GM12892 (cell line): ENCODE measurements at regions not wholly inside any gene's neighbourhood (a gene's known extent, or its start where the extent isn't known, plus 50 kb on each side); places are given as distances from the start of the nearest gene placed in this dataset.

Source experiments
- POLR2A ChIP-seq: IDR thresholded peaks from 2 replicates; pipeline ENCODE4 v1.6.1; 2011; ENCODE audit warnings: low read depth, low read length, control low read depth
- POLR2AphosphoS5 ChIP-seq: IDR thresholded peaks from 2 replicates; pipeline ENCODE4 v1.6.1; 2011; ENCODE audit warnings: low read depth, low read length, control low read depth
- TAF1 ChIP-seq: IDR thresholded peaks from 2 replicates; pipeline ENCODE4 v1.6.1; 2011; ENCODE audit warnings: low read depth, mild to moderate bottlenecking, control low read depth, low read length, borderline replicate concordance

DNA sequence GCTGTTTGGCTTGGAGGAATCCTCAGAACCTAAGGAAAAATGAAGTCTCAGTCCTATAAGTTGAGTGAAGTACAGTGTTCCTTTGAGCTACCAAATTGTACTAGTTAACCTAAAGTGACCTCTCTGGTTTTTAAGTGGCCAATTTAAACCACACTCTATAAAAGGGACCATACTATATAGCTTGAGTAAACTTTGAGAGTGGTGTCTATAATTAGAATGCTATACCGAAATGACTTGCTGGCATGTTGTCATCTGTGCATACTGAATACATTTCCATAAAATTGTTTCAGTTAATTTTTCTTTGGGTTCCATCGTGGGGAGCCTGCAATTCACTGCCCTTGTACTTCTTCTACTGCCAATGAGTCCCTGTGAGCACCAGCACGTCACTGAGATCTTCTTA is 151.1 kb downstream of the DKK1 start:
- TF ChIP-seq POLR2A (no peak), TAF1 (no peak), POLR2AphosphoS5 (no peak)
